ENCODE measurements at regions not wholly inside any gene's neighbourhood (a gene's known extent, or its start where the extent isn't known, plus 50 kb on each side); places are given as distances from the start of the nearest gene placed in this dataset.

GRCh38 chr16:65846210-65846602, 520.3 kb upstream of the CDH5 start:
- TF ChIP-seq MAX (IDR thresholded peaks at IDR 0.05) = no peak
- no peak for TF ChIP-seq RAD21 (IDR thresholded peaks at IDR 0.05; ENCODE audit: low read depth)
- no peak for TF ChIP-seq CREB1 (IDR thresholded peaks at IDR 0.05; ENCODE audit: low read depth)
- TF ChIP-seq EP300 (IDR thresholded peaks at IDR 0.05; ENCODE audit: borderline replicate concordance) = no peak
- TF ChIP-seq FOXM1 (IDR thresholded peaks at IDR 0.05; ENCODE audit: borderline replicate concordance, low read depth) = no peak
- no peak for TF ChIP-seq EGR1 (IDR thresholded peaks at IDR 0.05)
- no peak for TF ChIP-seq TCF12 (IDR thresholded peaks at IDR 0.05; ENCODE audit: low read depth)
- no peak for TF ChIP-seq REST (IDR thresholded peaks at IDR 0.05; ENCODE audit: low read depth)
- TF ChIP-seq CEBPB (IDR thresholded peaks at IDR 0.05) = no peak
- TF ChIP-seq NFIC (IDR thresholded peaks at IDR 0.05) = no peak
- no peak for TF ChIP-seq TAF1 (IDR thresholded peaks at IDR 0.05; ENCODE audit: low read depth)
- TF ChIP-seq YY1 (IDR thresholded peaks at IDR 0.05; ENCODE audit: low read depth) = no peak
- TF ChIP-seq ZBTB7A (IDR thresholded peaks at IDR 0.05; ENCODE audit: low read depth) = no peak
- TF ChIP-seq TEAD4 (IDR thresholded peaks at IDR 0.05) = no peak
- no peak for TF ChIP-seq USF1 (IDR thresholded peaks at IDR 0.05)

GRCh38 chr16:65845466-65846209, 520.9 kb upstream of the CDH5 start:
- no peak for TF ChIP-seq CREB1 (IDR thresholded peaks at IDR 0.05; ENCODE audit: low read depth)
- TF ChIP-seq CEBPB (IDR thresholded peaks at IDR 0.05) = no peak
- TF ChIP-seq TAF1 (IDR thresholded peaks at IDR 0.05; ENCODE audit: low read depth) = no peak
- TF ChIP-seq REST (IDR thresholded peaks at IDR 0.05; ENCODE audit: low read depth) = no peak
- TF ChIP-seq TEAD4 (IDR thresholded peaks at IDR 0.05) = no peak
- no peak for TF ChIP-seq FOXM1 (IDR thresholded peaks at IDR 0.05; ENCODE audit: borderline replicate concordance, low read depth)
- no peak for TF ChIP-seq TCF12 (IDR thresholded peaks at IDR 0.05; ENCODE audit: low read depth)
- TF ChIP-seq NFIC (IDR thresholded peaks at IDR 0.05) = no peak
- TF ChIP-seq YY1 (IDR thresholded peaks at IDR 0.05; ENCODE audit: low read depth) = no peak
- no peak for TF ChIP-seq EP300 (IDR thresholded peaks at IDR 0.05; ENCODE audit: borderline replicate concordance)
- no peak for TF ChIP-seq USF1 (IDR thresholded peaks at IDR 0.05)
- no peak for TF ChIP-seq ZBTB7A (IDR thresholded peaks at IDR 0.05; ENCODE audit: low read depth)
- TF ChIP-seq MAX (IDR thresholded peaks at IDR 0.05) = no peak
- TF ChIP-seq EGR1 (IDR thresholded peaks at IDR 0.05) = no peak

GRCh38 chr16:65843941-65844340, 522.5 kb upstream of the CDH5 start:
- TF ChIP-seq FOXM1 (IDR thresholded peaks at IDR 0.05; ENCODE audit: borderline replicate concordance, low read depth) = no peak
- no peak for TF ChIP-seq USF1 (IDR thresholded peaks at IDR 0.05)
- TF ChIP-seq CREB1 (IDR thresholded peaks at IDR 0.05; ENCODE audit: low read depth) = no peak
- no peak for TF ChIP-seq MAX (IDR thresholded peaks at IDR 0.05)
- no peak for TF ChIP-seq TAF1 (IDR thresholded peaks at IDR 0.05; ENCODE audit: low read depth)
- TF ChIP-seq REST (IDR thresholded peaks at IDR 0.05; ENCODE audit: low read depth) = no peak
- no peak for TF ChIP-seq TEAD4 (IDR thresholded peaks at IDR 0.05)
- TF ChIP-seq YY1 (IDR thresholded peaks at IDR 0.05; ENCODE audit: low read depth) = no peak
- TF ChIP-seq TCF12 (IDR thresholded peaks at IDR 0.05; ENCODE audit: low read depth) = no peak
- no peak for TF ChIP-seq EGR1 (IDR thresholded peaks at IDR 0.05)
- no peak for TF ChIP-seq RAD21 (IDR thresholded peaks at IDR 0.05; ENCODE audit: low read depth)
- TF ChIP-seq NFIC (IDR thresholded peaks at IDR 0.05) = no peak
- TF ChIP-seq CEBPB (IDR thresholded peaks at IDR 0.05) = no peak
- no peak for TF ChIP-seq ZBTB7A (IDR thresholded peaks at IDR 0.05; ENCODE audit: low read depth)
- TF ChIP-seq EP300 (IDR thresholded peaks at IDR 0.05; ENCODE audit: borderline replicate concordance) = no peak

Measured in Ishikawa (cell line).